ENCODE measurements at regions not wholly inside any gene's neighbourhood (a gene's known extent, or its start where the extent isn't known, plus 50 kb on each side); places are given as distances from the start of the nearest gene placed in this dataset.

DNA sequence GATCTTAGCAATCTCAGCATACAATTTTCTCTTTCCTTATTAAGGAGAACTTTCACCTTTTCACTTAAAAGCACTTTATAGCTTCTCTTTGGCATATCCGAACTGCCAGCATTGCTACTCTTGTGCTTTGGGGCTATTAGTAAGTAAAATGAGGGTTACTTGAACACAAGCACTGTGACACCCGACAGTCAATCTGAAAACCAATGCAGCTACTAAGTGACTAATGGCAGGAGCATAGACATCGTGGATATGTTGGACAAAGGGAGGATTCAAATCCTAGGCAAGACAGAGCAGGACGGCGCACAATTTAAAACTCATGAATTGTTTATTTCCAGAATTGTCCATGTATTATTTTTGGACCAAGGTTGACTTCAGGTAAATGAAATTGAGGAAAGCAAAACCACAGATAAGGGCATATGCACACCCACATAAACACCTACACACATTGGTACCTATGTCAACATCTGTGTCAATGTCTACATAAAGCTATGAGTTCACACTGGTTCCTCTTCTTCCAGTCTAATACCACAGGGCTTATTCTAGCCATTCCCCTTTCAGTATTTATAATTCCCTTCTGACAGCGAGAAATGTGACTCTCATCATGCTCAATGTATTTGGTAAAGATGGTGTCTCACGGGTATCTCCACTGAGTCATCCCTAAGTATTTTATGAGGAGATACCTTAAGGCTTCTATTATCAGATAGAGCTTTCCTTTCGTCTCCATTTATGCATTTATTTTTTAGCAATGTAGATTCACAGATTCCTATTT, 75.3 kb upstream of the RALGPS2 start:
- TF ChIP-seq CBX8 (IDR thresholded peaks at IDR 0.05; ENCODE audit: borderline replicate concordance, low read depth, low read length) (no peak), EP300 (IDR thresholded peaks at IDR 0.05; ENCODE audit: borderline replicate concordance in 1 of 2, low read depth in 2 of 2, low read length in 2 of 2) (no peak), EGR1 (IDR thresholded peaks at IDR 0.05; ENCODE audit: borderline replicate concordance, low read depth, low read length) (no peak), SP1 (IDR thresholded peaks at IDR 0.05; ENCODE audit: low read depth, low read length) (no peak), RNF2 (IDR thresholded peaks at IDR 0.05; ENCODE audit: borderline replicate concordance, low read depth, low read length, missing control alignments, poor library complexity, severe bottlenecking) (no peak), RAD21 (IDR thresholded peaks at IDR 0.05 in 1 of 2, conservative IDR thresholded peaks at IDR 0.05 in 1 of 2; ENCODE audit: low read depth in 2 of 2, low read length in 2 of 2) (no peak), POLR2A (IDR thresholded peaks at IDR 0.05; ENCODE audit: control extremely low read depth in 1 of 2, low read depth in 2 of 2, low read length in 2 of 2) (no peak)
